ENCODE measurements at regions not wholly inside any gene's neighbourhood (a gene's known extent, or its start where the extent isn't known, plus 50 kb on each side); places are given as distances from the start of the nearest gene placed in this dataset.
"Not testable (repeated sequence)": the region's sequence is repeated elsewhere in the genome, so short reads cannot be mapped to it uniquely, and the experiment has no call there.

GRCh38 chr13:18822655-18823639 lies 358.7 kb downstream of the TUBA3C start:
- H3K36me3 Mint-ChIP-seq (ENCODE audit: low read depth); H3K27me3 Mint-ChIP-seq (ENCODE audit: low read depth); H3K27ac Mint-ChIP-seq; H3K4me3 Mint-ChIP-seq; H3K9me3 Mint-ChIP-seq; H3K4me1 Mint-ChIP-seq (ENCODE audit: low read depth): not testable (repeated sequence)

- not testable (repeated sequence) for H3K36me3 Mint-ChIP-seq (ENCODE audit: low read depth); H3K4me1 Mint-ChIP-seq (ENCODE audit: low read depth); H3K9me3 Mint-ChIP-seq; H3K4me3 Mint-ChIP-seq; H3K27ac Mint-ChIP-seq; H3K27me3 Mint-ChIP-seq (ENCODE audit: low read depth)
These were observed 407.6 kb downstream of the TUBA3C start for GRCh38 chr13:18773988-18774387.

GRCh38 chr13:18741696-18742095 lies 439.9 kb downstream of the TUBA3C start:
- not testable (repeated sequence) for H3K27ac Mint-ChIP-seq; H3K27me3 Mint-ChIP-seq (ENCODE audit: low read depth); H3K4me1 Mint-ChIP-seq (ENCODE audit: low read depth); H3K36me3 Mint-ChIP-seq (ENCODE audit: low read depth); H3K4me3 Mint-ChIP-seq
- peaks cover 16% of the 10 kb centered on the region for H3K9me3 Mint-ChIP-seq

- no peaks in the 10 kb centered on the region for H3K4me1 Mint-ChIP-seq (ENCODE audit: low read depth)
- no peaks in the 10 kb centered on the region for H3K27me3 Mint-ChIP-seq (ENCODE audit: low read depth)
- no peak overlapping the region for H3K4me3 Mint-ChIP-seq
- H3K36me3 Mint-ChIP-seq (ENCODE audit: low read depth): no peaks in the 10 kb centered on the region
- H3K9me3 Mint-ChIP-seq: peaks cover 13% of the 10 kb centered on the region
- no peak overlapping the region for H3K27ac Mint-ChIP-seq
These were observed 442.3 kb downstream of the TUBA3C start for GRCh38 chr13:18739310-18739709.

- H3K36me3 Mint-ChIP-seq (ENCODE audit: low read depth); H3K27me3 Mint-ChIP-seq (ENCODE audit: low read depth); H3K4me1 Mint-ChIP-seq (ENCODE audit: low read depth); H3K27ac Mint-ChIP-seq; H3K4me3 Mint-ChIP-seq: not testable (repeated sequence)
- H3K9me3 Mint-ChIP-seq: peaks cover 13% of the 10 kb centered on the region
These were observed 443.5 kb downstream of the TUBA3C start for GRCh38 chr13:18738086-18738485.

- not testable (repeated sequence) for H3K4me3 Mint-ChIP-seq; H3K4me1 Mint-ChIP-seq (ENCODE audit: low read depth); H3K27ac Mint-ChIP-seq; H3K27me3 Mint-ChIP-seq (ENCODE audit: low read depth); H3K9me3 Mint-ChIP-seq; H3K36me3 Mint-ChIP-seq (ENCODE audit: low read depth)
These were observed 454.5 kb downstream of the TUBA3C start for GRCh38 chr13:18727138-18727537.

GRCh38 chr13:18726524-18726923 lies 455.1 kb downstream of the TUBA3C start:
- not testable (repeated sequence) for H3K27ac Mint-ChIP-seq; H3K27me3 Mint-ChIP-seq (ENCODE audit: low read depth); H3K4me3 Mint-ChIP-seq; H3K9me3 Mint-ChIP-seq; H3K36me3 Mint-ChIP-seq (ENCODE audit: low read depth); H3K4me1 Mint-ChIP-seq (ENCODE audit: low read depth)

GRCh38 chr13:18725242-18725822 lies 456.3 kb downstream of the TUBA3C start:
- H3K27me3 Mint-ChIP-seq (ENCODE audit: low read depth); H3K36me3 Mint-ChIP-seq (ENCODE audit: low read depth); H3K4me3 Mint-ChIP-seq; H3K4me1 Mint-ChIP-seq (ENCODE audit: low read depth); H3K27ac Mint-ChIP-seq; H3K9me3 Mint-ChIP-seq: not testable (repeated sequence)

- Mint-ChIP-seq H3K27ac (no peak overlapping the region), H3K9me3 (peaks cover 13% of the 10 kb centered on the region), H3K27me3 (ENCODE audit: low read depth) (no peaks in the 10 kb centered on the region), H3K4me1 (ENCODE audit: low read depth) (no peaks in the 10 kb centered on the region), H3K4me3 (no peak overlapping the region), H3K36me3 (ENCODE audit: low read depth) (no peaks in the 10 kb centered on the region)
These were observed 466.7 kb downstream of the TUBA3C start for GRCh38 chr13:18714889-18715288.

- not testable (repeated sequence) for H3K27ac Mint-ChIP-seq; H3K4me1 Mint-ChIP-seq (ENCODE audit: low read depth); H3K36me3 Mint-ChIP-seq (ENCODE audit: low read depth); H3K27me3 Mint-ChIP-seq (ENCODE audit: low read depth); H3K4me3 Mint-ChIP-seq
- H3K9me3 Mint-ChIP-seq: peaks cover 13% of the 10 kb centered on the region
These were observed 471.0 kb downstream of the TUBA3C start for GRCh38 chr13:18710673-18711072.

- not testable (repeated sequence) for H3K4me3 Mint-ChIP-seq; H3K27ac Mint-ChIP-seq; H3K4me1 Mint-ChIP-seq (ENCODE audit: low read depth); H3K9me3 Mint-ChIP-seq; H3K36me3 Mint-ChIP-seq (ENCODE audit: low read depth); H3K27me3 Mint-ChIP-seq (ENCODE audit: low read depth)
These were observed 475.1 kb downstream of the TUBA3C start for GRCh38 chr13:18706538-18706937.

GRCh38 chr13:18702464-18703247 lies 479.0 kb downstream of the TUBA3C start:
- not testable (repeated sequence) for H3K4me3 Mint-ChIP-seq; H3K27ac Mint-ChIP-seq; H3K36me3 Mint-ChIP-seq (ENCODE audit: low read depth); H3K27me3 Mint-ChIP-seq (ENCODE audit: low read depth); H3K4me1 Mint-ChIP-seq (ENCODE audit: low read depth); H3K9me3 Mint-ChIP-seq

- H3K9me3 Mint-ChIP-seq; H3K27me3 Mint-ChIP-seq (ENCODE audit: low read depth); H3K36me3 Mint-ChIP-seq (ENCODE audit: low read depth); H3K4me3 Mint-ChIP-seq; H3K27ac Mint-ChIP-seq; H3K4me1 Mint-ChIP-seq (ENCODE audit: low read depth): not testable (repeated sequence)
These were observed 483.3 kb downstream of the TUBA3C start for GRCh38 chr13:18698332-18698731.

- not testable (repeated sequence) for H3K27ac Mint-ChIP-seq; H3K9me3 Mint-ChIP-seq; H3K36me3 Mint-ChIP-seq (ENCODE audit: low read depth); H3K4me1 Mint-ChIP-seq (ENCODE audit: low read depth); H3K27me3 Mint-ChIP-seq (ENCODE audit: low read depth); H3K4me3 Mint-ChIP-seq
These were observed 483.8 kb downstream of the TUBA3C start for GRCh38 chr13:18697851-18698250.

- H3K27ac Mint-ChIP-seq; H3K36me3 Mint-ChIP-seq (ENCODE audit: low read depth); H3K27me3 Mint-ChIP-seq (ENCODE audit: low read depth); H3K4me3 Mint-ChIP-seq; H3K9me3 Mint-ChIP-seq; H3K4me1 Mint-ChIP-seq (ENCODE audit: low read depth): not testable (repeated sequence)
These were observed 484.4 kb downstream of the TUBA3C start for GRCh38 chr13:18697221-18697620.

Data from T-helper 1 cell treated with Interleukin-12 subunit alpha and Interleukin-12 subunit beta and Interleukin-4 antibody, amounts not matched to agents 30 μg/mL and 1 μg/mL, for 36 hours (primary cell).